Inferior parietal cortex (tissue), 1 donor: ENCODE measurements at regions not wholly inside any gene's neighbourhood (a gene's known extent, or its start where the extent isn't known, plus 50 kb on each side); places are given as distances from the start of the nearest gene placed in this dataset.

Experiments used
- DNase-seq: peaks from one replicate; pipeline ENCODE4 v3.0.0-alpha.2; 2016; ENCODE audit errors: extremely low spot score

- DNase-seq, result no peak
Measured at GRCh38 chr4:20447103-20447502, 195.4 kb downstream of the SLIT2 start.

DNA sequence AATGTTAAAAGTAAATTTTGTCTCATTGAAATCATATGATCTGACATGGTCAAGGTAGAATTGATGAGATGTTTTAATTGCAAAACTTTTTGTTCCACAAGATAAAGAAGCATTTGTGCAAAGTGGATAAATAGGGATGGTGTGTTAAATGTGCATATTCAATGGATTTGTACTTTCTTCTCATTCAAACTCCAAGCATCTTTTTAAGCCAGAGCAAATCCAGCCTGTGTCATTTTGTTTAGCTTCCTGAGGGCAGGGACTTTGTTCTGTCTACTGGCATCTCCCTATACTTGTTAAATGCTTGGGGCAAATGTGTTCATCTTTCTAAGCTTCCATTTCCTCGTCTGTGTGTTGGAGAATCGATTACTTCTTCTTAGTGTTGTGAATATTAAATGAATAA lies 200.3 kb downstream of the SLIT2 start:
- no peak for DNase-seq

- DNase-seq, result no peak
Measured at GRCh38 chr4:20454515-20454914, 202.8 kb downstream of the SLIT2 start.

DNA sequence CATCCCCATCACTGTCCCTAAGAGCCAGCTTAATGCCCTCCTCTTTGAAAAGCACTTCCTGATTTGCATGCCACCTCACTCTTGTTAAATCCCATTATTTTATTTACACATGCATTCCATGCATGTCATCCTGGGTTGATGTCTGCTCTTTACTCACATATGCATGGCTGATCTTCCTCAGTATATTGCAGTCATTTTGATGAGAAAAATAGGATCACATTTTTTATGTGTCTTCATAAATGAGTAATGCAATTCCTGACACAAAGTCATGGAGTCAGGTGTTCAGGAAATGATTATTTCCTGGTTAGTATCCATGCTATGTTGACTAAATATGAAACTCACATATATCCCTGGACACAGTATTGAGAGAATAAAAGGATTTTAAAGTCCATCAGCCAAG lies 204.7 kb downstream of the SLIT2 start:
- no peak for DNase-seq

GRCh38 chr4:20462426-20463175 lies 210.9 kb downstream of the SLIT2 start:
- DNase-seq, result no peak

DNA sequence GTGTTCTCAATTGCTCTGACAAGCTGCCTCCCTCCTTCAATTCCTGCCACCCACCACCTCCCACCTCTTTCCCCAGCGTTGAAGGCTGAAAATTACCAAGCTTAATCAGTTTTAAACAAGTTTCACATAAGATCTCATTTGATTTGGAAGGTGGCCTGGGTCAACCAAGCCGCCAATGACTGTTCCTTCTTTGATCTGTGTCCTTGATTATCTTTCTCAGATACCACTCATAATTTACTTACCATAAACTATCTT lies 211.4 kb downstream of the SLIT2 start:
- no peak for DNase-seq

- DNase-seq, result no peak
Measured at GRCh38 chr4:20464381-20464780, 212.7 kb downstream of the SLIT2 start.

DNA sequence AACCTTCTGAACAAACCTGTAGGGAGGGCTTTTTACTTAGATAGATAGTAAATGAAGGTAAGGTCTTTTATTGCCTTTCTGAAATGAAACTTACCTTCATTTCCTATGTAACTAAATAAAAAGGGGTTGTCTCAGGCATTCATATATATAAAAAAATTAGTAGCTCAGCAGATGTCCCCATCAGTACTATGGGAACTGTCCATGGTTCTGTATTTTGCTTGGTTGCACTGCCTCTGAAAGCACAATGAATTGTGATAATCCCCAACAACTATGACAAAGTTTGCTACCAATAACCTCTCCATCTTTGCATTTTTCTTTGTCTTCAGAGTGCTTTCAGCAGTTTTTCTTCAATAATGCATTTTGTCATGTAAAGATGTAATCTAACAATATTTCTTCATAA lies 222.4 kb downstream of the SLIT2 start:
- DNase-seq, result no peak

DNA sequence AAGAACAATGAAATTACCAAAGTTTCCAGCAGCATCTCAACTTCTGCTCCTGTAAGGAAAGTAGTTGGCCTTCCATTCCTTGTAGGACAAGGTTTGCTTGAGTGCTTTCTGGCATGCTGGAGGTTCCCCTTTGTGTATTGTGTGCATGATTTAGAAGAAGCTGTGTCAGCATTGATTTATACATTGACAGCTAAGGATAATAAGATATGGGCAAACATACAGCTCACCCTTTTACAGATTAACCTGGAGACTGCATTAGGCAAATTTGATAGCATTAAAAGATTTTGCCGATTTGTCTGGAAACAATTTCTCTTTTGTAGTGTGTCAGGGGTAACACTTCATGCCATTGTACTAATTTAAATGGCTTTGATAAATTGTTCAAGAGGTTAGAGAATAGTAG lies 221.8 kb upstream of the PACRGL start:
- no peak for DNase-seq

DNA sequence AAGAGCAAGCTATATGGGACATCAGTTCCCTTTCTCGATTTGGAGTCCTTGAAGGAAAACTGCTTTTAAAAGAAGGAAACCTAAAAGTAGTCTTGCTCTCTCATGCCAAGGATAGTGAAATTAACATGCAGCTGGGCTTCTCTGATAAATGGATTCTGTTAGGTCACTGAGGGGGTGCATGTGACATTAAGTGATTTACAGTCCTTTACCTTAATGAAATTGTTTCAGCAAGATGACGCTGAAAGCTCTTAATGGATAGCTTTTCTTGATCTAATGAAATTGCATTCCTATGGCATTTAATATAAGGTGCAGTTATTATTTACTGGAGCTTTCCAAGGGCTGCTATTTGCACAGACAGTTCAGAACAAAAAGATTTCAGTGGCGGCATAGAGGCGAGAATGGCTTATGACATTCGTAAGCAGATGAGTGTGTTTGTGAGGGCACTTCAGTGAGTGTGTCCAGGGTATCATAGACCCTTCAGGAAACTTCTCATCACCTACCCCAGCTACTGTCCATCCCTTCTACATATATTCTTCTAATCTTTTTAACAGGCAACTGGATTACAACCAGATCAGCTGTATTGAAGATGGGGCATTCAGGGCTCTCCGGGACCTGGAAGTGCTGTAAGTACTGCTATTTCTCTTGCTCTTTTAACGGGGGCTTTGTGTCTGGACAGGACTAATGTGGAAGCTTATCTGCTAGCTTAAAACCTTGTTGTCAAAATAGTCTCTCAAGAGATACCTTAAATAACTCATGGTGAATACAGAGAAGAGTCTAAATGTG lies 219.9 kb upstream of the PACRGL start:
- no peak for DNase-seq

- no peak for DNase-seq
Measured at GRCh38 chr4:20483416-20483815, 216.8 kb upstream of the PACRGL start.

- DNase-seq, result no peak
Measured at GRCh38 chr4:20486433-20486832, 213.8 kb upstream of the PACRGL start.

DNA sequence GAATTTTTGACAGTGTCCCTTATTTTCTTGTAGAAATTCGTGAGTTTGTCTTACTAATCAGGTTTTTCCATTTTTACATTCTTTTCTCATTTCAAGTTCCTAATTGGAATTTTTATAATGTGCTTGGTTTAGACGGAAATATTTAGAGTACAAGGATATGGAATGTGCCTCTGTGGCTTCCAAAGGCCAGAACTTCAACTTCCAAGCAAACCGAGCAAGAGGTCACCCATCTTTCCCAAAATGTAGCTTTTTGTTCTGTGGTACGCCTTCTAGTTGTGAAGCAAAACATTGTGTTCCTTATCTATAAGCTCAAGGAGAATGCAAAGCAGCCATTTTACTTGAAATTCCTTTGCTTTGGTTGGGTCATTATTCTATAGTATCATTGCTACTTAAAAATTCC lies 212.8 kb upstream of the PACRGL start:
- DNase-seq, result no peak

GRCh38 chr4:20487852-20488251 lies 212.4 kb upstream of the PACRGL start:
- no peak for DNase-seq

DNA sequence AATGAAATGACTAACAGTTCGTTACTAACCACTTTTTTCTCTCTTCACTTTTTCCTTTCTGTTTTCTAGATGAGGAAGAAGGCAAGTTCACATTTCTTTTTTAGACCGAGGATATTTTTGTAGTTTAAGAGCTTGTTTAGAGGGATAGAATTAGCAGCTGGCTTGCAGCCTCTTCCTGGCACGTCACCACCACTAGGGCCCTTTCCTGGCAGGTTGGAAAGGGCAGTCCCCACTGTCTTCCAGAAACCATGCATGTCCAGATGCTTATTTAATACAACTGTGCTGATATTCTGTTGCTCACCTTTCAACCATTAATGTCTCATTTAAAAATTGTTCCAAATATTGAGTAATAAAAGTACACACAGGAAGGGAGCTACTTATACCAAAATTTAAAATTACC lies 209.5 kb upstream of the PACRGL start:
- DNase-seq, result no peak

DNA sequence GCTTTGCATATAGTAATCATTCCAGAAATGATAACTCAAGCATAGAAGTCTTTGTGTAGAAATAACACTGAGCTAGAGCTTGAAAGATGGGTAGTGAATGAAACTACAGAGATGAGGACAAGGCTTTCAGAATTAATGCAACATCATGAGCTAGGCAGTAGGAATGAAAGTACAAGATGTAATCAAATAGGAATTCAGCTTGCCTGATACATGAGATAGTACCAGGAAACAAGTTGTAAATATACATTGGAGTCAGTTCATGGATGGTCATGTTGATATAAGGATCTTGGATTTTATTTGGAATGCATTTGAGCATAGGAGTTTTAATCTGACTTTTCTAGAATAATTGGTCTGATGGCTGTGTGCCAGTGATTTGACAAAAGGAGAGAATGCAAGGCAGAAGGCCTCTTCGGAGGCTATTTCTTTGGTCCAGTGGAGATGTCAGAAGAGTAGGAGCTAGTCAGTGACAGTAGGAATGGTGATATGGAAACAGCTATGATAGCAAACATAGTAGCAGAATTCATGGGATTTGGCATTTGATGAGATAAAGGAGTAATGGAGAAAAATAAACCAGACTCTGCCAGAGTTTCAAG lies 206.4 kb upstream of the PACRGL start:
- no peak for DNase-seq

DNA sequence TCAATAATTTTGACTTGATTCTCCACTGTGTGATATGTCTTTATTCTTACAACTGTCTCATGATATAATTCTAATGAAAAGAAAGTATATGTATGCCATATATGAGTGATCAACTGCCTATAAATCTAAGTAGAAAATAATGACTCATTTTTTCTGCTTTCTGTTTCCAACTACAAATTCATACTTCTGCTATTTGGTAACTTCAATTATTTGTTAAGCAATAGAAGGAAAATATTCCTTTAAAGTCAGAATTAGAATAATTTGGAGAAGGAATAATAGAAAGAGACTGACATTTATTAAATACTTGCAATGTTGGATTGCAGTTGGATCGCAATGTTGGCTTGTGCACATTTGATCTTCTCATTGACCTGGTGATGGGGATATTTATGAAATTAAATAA lies 204.2 kb upstream of the PACRGL start:
- no peak for DNase-seq

DNA sequence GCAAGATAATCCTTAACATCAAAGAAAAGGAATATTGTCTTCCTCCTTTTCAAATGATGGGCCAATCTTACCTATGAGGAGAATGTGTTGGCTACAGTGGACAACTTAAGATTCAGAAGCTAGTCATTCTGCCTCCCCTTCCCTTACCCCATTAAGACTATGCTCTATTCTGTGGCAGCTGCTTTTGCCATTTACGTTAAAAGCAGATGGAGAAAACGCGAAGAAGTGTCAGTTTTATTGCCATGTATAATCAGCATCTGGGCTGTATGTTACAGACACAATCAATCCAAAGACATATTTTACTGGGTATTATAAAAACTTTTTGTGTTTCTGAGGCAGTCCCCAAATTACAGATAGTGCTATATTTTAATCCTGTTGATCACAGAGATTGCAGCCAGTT lies 196.1 kb upstream of the PACRGL start:
- no peak for DNase-seq

DNA sequence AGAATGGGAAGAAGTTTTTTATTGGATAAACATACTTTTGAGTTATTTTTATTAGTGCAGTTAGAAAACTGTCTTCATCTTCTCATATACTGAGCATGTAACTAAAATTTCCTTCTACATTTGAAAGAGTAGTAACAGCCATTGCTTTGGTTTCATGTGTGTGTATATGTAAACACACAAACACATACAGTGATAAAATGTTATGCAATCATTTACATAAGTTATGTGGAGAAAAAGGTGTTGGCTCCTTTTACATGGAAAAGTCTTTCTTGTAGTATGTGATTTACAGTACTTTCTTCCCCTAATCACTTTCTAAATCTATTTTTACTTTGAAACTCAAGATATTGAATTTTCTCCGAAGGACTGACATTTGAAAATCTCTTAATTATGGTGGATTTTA lies 194.3 kb upstream of the PACRGL start:
- no peak for DNase-seq

DNA sequence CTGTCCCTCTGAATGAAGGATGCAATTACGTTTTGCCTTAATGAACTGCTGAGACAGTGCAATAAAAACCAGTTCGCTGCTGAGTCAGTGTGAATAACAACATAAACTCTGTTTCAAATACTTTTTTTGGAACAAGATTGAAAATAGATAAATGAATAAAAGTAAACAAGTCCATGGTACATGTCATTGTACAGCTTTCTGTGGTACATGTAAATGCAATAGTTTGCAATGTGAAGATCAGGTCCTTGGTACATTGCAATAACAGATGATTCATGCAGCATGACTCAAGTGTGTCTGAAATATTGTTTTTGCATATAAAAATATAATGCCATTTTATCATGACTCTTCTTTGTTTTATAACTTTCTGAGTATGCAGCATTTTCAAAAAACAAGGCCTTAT lies 193.4 kb upstream of the PACRGL start:
- no peak for DNase-seq

- DNase-seq, result no peak
Measured at GRCh38 chr4:20509315-20509714, 190.9 kb upstream of the PACRGL start.

- no peak for DNase-seq
Measured at GRCh38 chr4:20512033-20512792, 188.0 kb upstream of the PACRGL start.

GRCh38 chr4:20512985-20513384 lies 187.3 kb upstream of the PACRGL start:
- DNase-seq, result no peak
